Hepatocyte (in vitro differentiated cells): ENCODE measurements at regions not wholly inside any gene's neighbourhood (a gene's known extent, or its start where the extent isn't known, plus 50 kb on each side); places are given as distances from the start of the nearest gene placed in this dataset.

Experiments
- DNase-seq: peaks from one replicate; pipeline ENCODE4 v3.0.0-alpha.2; 2016; ENCODE audit warnings: low spot score
- H2AFZ ChIP-seq: fragments of 200-600 bp; sonication (generic); 2 replicates; pipeline ENCODE4 v1.6.0; 2016; ENCODE audit warnings: antibody characterized with exemption, mild to moderate bottlenecking
- H3K27ac ChIP-seq: fragments of 200-600 bp; sonication (generic); 2 replicates; pipeline ENCODE4 v1.5.1; 2016; ENCODE audit warnings: mild to moderate bottlenecking
- H3K27me3 ChIP-seq: fragments of 200-600 bp; sonication (generic); 2 replicates; pipeline ENCODE4 v1.6.1; 2016
- H3K36me3 ChIP-seq: fragments of 200-600 bp; sonication (generic); replicated peaks from 2 replicates; pipeline ENCODE4 v1.5.1; 2016; ENCODE audit warnings: low read depth; ENCODE audit not compliant: insufficient read depth
- H3K4me1 ChIP-seq: fragments of 200-600 bp; sonication (generic); 2 replicates; pipeline ENCODE4 v1.5.1; 2016; ENCODE audit warnings: mild to moderate bottlenecking, moderate library complexity; ENCODE audit not compliant: insufficient read depth
- H3K4me2 ChIP-seq: fragments of 200-600 bp; sonication (generic); 2 replicates; pipeline ENCODE4 v1.6.0; 2016
- H3K4me3 ChIP-seq: fragments of 200-600 bp; sonication (generic); 2 replicates; pipeline ENCODE4 v1.5.1; 2016; ENCODE audit warnings: mild to moderate bottlenecking
- H3K79me2 ChIP-seq: fragments of 200-600 bp; sonication (generic); 2 replicates; pipeline ENCODE4 v1.6.0; 2017; ENCODE audit warnings: mild to moderate bottlenecking
- H3K9me2 ChIP-seq: fragments of 200-600 bp; sonication (generic); replicated peaks from 2 replicates; pipeline ENCODE4 v1.6.0; 2017; ENCODE audit warnings: mild to moderate bottlenecking; ENCODE audit not compliant: insufficient read depth
- H3K9me3 ChIP-seq: fragments of 200-600 bp; sonication (generic); 2 replicates; pipeline ENCODE4 v1.5.1; 2016; ENCODE audit warnings: low read depth, mild to moderate bottlenecking
- H4K20me1 ChIP-seq: fragments of 200-600 bp; sonication (generic); 2 replicates; pipeline ENCODE4 v1.6.0; 2016; ENCODE audit warnings: mild to moderate bottlenecking; ENCODE audit not compliant: insufficient read depth, poor library complexity, severe bottlenecking
- CTCF ChIP-seq: fragments of 200-600 bp; sonication (generic); IDR thresholded peaks from 2 replicates; pipeline ENCODE4 v1.5.1; 2016; ENCODE audit warnings: antibody characterized with exemption, mild to moderate bottlenecking; ENCODE audit not compliant: poor library complexity
- EZH2 ChIP-seq: fragments of 200-600 bp; sonication (generic); IDR thresholded peaks from 2 replicates; pipeline ENCODE4 v1.6.1; 2016; ENCODE audit warnings: antibody characterized with exemption, mild to moderate bottlenecking, borderline replicate concordance
- EZH2phosphoT487 ChIP-seq: fragments of 200-600 bp; sonication (generic); IDR thresholded peaks from one replicate; pipeline ENCODE4 v1.6.1; 2018; ENCODE audit warnings: antibody characterized with exemption, mild to moderate bottlenecking, low read depth, moderate library complexity; ENCODE audit not compliant: unreplicated experiment, severe bottlenecking
- WGBS: methylation state at CpG from one replicate; pipeline ENCODE4 v1.1.6; 2016; ENCODE audit warnings: low lambda C conversion rate; ENCODE audit errors: missing lambda C conversion rate; 5-methylcytosine and 5-hydroxymethylcytosine counted together

GRCh38 chr6:119566546-119567260 is 217.1 kb upstream of the MAN1A1 start:
- Histone ChIP-seq H3K9me3 (no peaks in the 10 kb centered on the region), H3K4me1 (no peaks in the 10 kb centered on the region), H3K27ac (no peak overlapping the region), H3K4me2 (no peak overlapping the region), H3K27me3 (no peaks in the 10 kb centered on the region), H3K36me3 (no peaks in the 10 kb centered on the region), H3K9me2 (no peaks in the 10 kb centered on the region), H3K4me3 (no peak overlapping the region), H2AFZ (no peak overlapping the region), H4K20me1 (no peaks in the 10 kb centered on the region), H3K79me2 (no peaks in the 10 kb centered on the region)
- no peak for DNase-seq
- WGBS, result 95% methylated on average over 19 of the region's 19 CpGs
- TF ChIP-seq CTCF (no peak), EZH2 (no peak), EZH2phosphoT487 (no peak)

GRCh38 chr6:119565893-119566292 is 216.3 kb upstream of the MAN1A1 start:
- no peaks in the 10 kb centered on the region for H3K36me3 ChIP-seq
- no peak overlapping the region for H3K4me3 ChIP-seq
- H3K9me3 ChIP-seq, result no peaks in the 10 kb centered on the region
- no peak for TF ChIP-seq EZH2
- no peak for TF ChIP-seq CTCF
- no peak for TF ChIP-seq EZH2phosphoT487
- H3K9me2 ChIP-seq, result no peaks in the 10 kb centered on the region
- 88% methylated on average over 3 of the region's 3 CpGs for WGBS
- no peak overlapping the region for H3K27ac ChIP-seq
- H3K4me1 ChIP-seq, result no peaks in the 10 kb centered on the region
- no peaks in the 10 kb centered on the region for H4K20me1 ChIP-seq
- H2AFZ ChIP-seq, result no peak overlapping the region
- no peaks in the 10 kb centered on the region for H3K27me3 ChIP-seq
- H3K79me2 ChIP-seq, result no peaks in the 10 kb centered on the region
- H3K4me2 ChIP-seq, result no peak overlapping the region
- no peak for DNase-seq

- no peaks in the 10 kb centered on the region for H3K9me2 ChIP-seq
- H3K4me2 ChIP-seq, result no peak overlapping the region
These were observed 212.6 kb upstream of the MAN1A1 start for GRCh38 chr6:119562168-119562567.

More at GRCh38 chr6:119562168-119562567, 212.6 kb upstream of the MAN1A1 start:
- H3K36me3 ChIP-seq, result no peaks in the 10 kb centered on the region
- TF ChIP-seq CTCF, result no peak
- no peak for TF ChIP-seq EZH2phosphoT487
- TF ChIP-seq EZH2, result no peak
- DNase-seq, result no peak
- H3K27ac ChIP-seq, result no peak overlapping the region
- H4K20me1 ChIP-seq, result no peaks in the 10 kb centered on the region
- no peaks in the 10 kb centered on the region for H3K4me1 ChIP-seq
- H3K79me2 ChIP-seq, result no peaks in the 10 kb centered on the region
- H3K4me3 ChIP-seq, result no peak overlapping the region
- H3K27me3 ChIP-seq, result no peaks in the 10 kb centered on the region
- H2AFZ ChIP-seq, result no peak overlapping the region
- H3K9me3 ChIP-seq, result no peaks in the 10 kb centered on the region
